CD14-positive monocyte (primary cell): ENCODE measurements at regions not wholly inside any gene's neighbourhood (a gene's known extent, or its start where the extent isn't known, plus 50 kb on each side); places are given as distances from the start of the nearest gene placed in this dataset.

Experiments used
- DNase-seq, 3 donors: peaks; one replicate each; pipeline ENCODE4 v3.0.0-alpha.2; 2011 to 2022
- H2AFZ ChIP-seq: 2 replicates; pipeline ENCODE4 v1.6.0; 2012; ENCODE audit warnings: mild to moderate bottlenecking, low read depth, low read length, inconsistent platforms; ENCODE audit not compliant: insufficient read depth, poor library complexity, severe bottlenecking
- H3K27ac ChIP-seq, 2 donors: 1 replicate in 1 of 2; 2 replicates in 1 of 2; pipeline ENCODE4 v1.5.1; 2012 to 2013; ENCODE audit warnings: low read length in 2 of 2, control low read depth in 1 of 2, inconsistent platforms in 1 of 2, low read depth in 1 of 2, mild to moderate bottlenecking in 1 of 2
- H3K27me3 ChIP-seq, 2 donors: one replicate each; pipeline versions ENCODE4 v1.6.0 to v1.6.1; 2011 to 2013; ENCODE audit warnings: low read length in 2 of 2; ENCODE audit not compliant: control insufficient read depth in 2 of 2, insufficient read depth in 2 of 2
- H3K36me3 ChIP-seq, 2 donors: replicated peaks in 1 of 2; 1 replicate in 1 of 2; 2 replicates in 1 of 2; pipeline versions ENCODE4 v1.5.1 to v1.6.1; 2012 to 2013; ENCODE audit warnings: low read length in 2 of 2, control low read depth in 1 of 2, inconsistent platforms in 1 of 2, mild to moderate bottlenecking in 1 of 2; ENCODE audit not compliant: insufficient read depth in 2 of 2, control insufficient read depth in 1 of 2
- H3K4me1 ChIP-seq, 2 donors: 1 replicate in 1 of 2; 2 replicates in 1 of 2; pipeline versions ENCODE4 v1.5.1 to v1.6.1; 2012 to 2013; ENCODE audit warnings: low read length in 2 of 2, control low read depth in 1 of 2, inconsistent platforms in 1 of 2, mild to moderate bottlenecking in 1 of 2, moderate library complexity in 1 of 2; ENCODE audit not compliant: insufficient read depth in 2 of 2, control insufficient read depth in 1 of 2
- H3K4me2 ChIP-seq: replicated peaks from 2 replicates; pipeline ENCODE3; 2012; ENCODE audit warnings: low read length, moderate library complexity, mild to moderate bottlenecking; ENCODE audit not compliant: poor library complexity, severe bottlenecking; ENCODE audit errors: extremely low read depth
- H3K4me3 ChIP-seq, 3 experiments: fragments of 200-600 bp in 1 of 3; sonication (generic) in 1 of 3; replicated peaks in 1 of 3; 1 replicate in 2 of 3; 2 replicates in 1 of 3; pipeline ENCODE4 v1.5.1; 2011 to 2013; ENCODE audit warnings: low read length in 3 of 3, mild to moderate bottlenecking in 3 of 3, control low read depth in 2 of 3, low read depth in 2 of 3, inconsistent platforms in 1 of 3, moderate library complexity in 1 of 3
- H3K79me2 ChIP-seq: 2 replicates; pipeline ENCODE4 v1.6.0; 2012; ENCODE audit warnings: mild to moderate bottlenecking, control low read depth, inconsistent platforms, low read length, moderate library complexity; ENCODE audit not compliant: insufficient read depth
- H3K9ac ChIP-seq: 2 replicates; pipeline ENCODE4 v1.6.0; 2017; ENCODE audit warnings: low read length, mild to moderate bottlenecking; ENCODE audit not compliant: insufficient read depth, poor library complexity, severe bottlenecking
- H3K9me3 ChIP-seq, 2 donors: replicated peaks in 1 of 2; 1 replicate in 1 of 2; 2 replicates in 1 of 2; pipeline versions ENCODE4 v1.5.1 to v1.6.1; 2012 to 2013; ENCODE audit warnings: low read length in 2 of 2, control low read depth in 1 of 2; ENCODE audit not compliant: control insufficient read depth in 1 of 2, insufficient read depth in 1 of 2
- H4K20me1 ChIP-seq: 2 replicates; pipeline ENCODE4 v1.6.0; 2012; ENCODE audit warnings: mild to moderate bottlenecking, low read length, control low read depth, moderate library complexity; ENCODE audit not compliant: insufficient read depth
- H3K27ac Mint-ChIP-seq, 7 donors: one replicate each; pipeline ENCODE4 v1.8.0; 2020; ENCODE audit warnings: mild to moderate bottlenecking in 7 of 7, mixed read lengths in 7 of 7, moderate library complexity in 6 of 7, inconsistent platforms in 2 of 7
- H3K27me3 Mint-ChIP-seq, 3 donors: one replicate each; pipeline ENCODE4 v1.8.0; 2021 to 2022; ENCODE audit warnings: low read depth in 3 of 3, mild to moderate bottlenecking in 3 of 3, mixed read lengths in 3 of 3, moderate library complexity in 3 of 3, inconsistent platforms in 1 of 3
- H3K36me3 Mint-ChIP-seq, 2 donors: one replicate each; pipeline ENCODE4 v1.8.0; 2020; ENCODE audit warnings: mixed read lengths in 2 of 2, inconsistent platforms in 1 of 2, mild to moderate bottlenecking in 1 of 2
- H3K4me1 Mint-ChIP-seq: one replicate; pipeline ENCODE4 v1.8.0; 2020; ENCODE audit warnings: mild to moderate bottlenecking, mixed read lengths
- H3K4me3 Mint-ChIP-seq, 2 donors: one replicate each; pipeline ENCODE4 v1.8.0; 2020; ENCODE audit warnings: mild to moderate bottlenecking in 2 of 2, mixed read lengths in 2 of 2, moderate library complexity in 1 of 2
- H3K9me3 Mint-ChIP-seq, 7 donors: one replicate each; pipeline ENCODE4 v1.8.0; 2020 to 2022; ENCODE audit warnings: mixed read lengths in 7 of 7, mild to moderate bottlenecking in 6 of 7, moderate library complexity in 6 of 7, inconsistent platforms in 2 of 7
- CTCF ChIP-seq: fragments of 200-600 bp; IDR thresholded peaks from one replicate; pipeline ENCODE4 v1.8.0; 2022; ENCODE audit warnings: antibody characterized with exemption, mild to moderate bottlenecking
- WGBS: methylation state at CpG from one replicate; pipeline ENCODE4 v1.1.5; 2013; ENCODE audit warnings: missing lambda C conversion rate; ENCODE audit not compliant: insufficient coverage; 5-methylcytosine and 5-hydroxymethylcytosine counted together
- intact Hi-C, 2 donors: fragments of 100-400 bp; cut with micrococcal nuclease; formaldehyde crosslinking; loops; one replicate each; pipeline versions ENCODE4 v1.15.0 to v1.15.1; 2023

- H3K27ac ChIP-seq = no peak overlapping the region
- TF ChIP-seq CTCF = no peak
- intact Hi-C loops = no loop called here
Measured at GRCh38 chr13:33752597-33752996, 65.4 kb upstream of the RFC3 start.

GRCh38 chr13:33756929-33757328, 61.0 kb upstream of the RFC3 start:
- H4K20me1 ChIP-seq = no peaks in the 10 kb centered on the region
- no CpG with 5 or more reads among the region's 3 CpGs for WGBS
- no peak for DNase-seq
- Mint-ChIP-seq H3K4me3 (no peak overlapping the region), H3K9me3 (peaks cover 0 to 2% (median 0%) of the 10 kb centered on the region in 7 donors), H3K36me3 (no peaks in the 10 kb centered on the region), H3K27me3 (no peaks in the 10 kb centered on the region), H3K27ac (peak overlapping the region in 5 of 7 donors; percentile 12 to 50 (median 34)), H3K4me1 (peaks cover 26% of the 10 kb centered on the region)
- H3K27ac ChIP-seq = peak overlapping the region; percentile 26 to 71
- no peaks in the 10 kb centered on the region for H3K79me2 ChIP-seq
- TF ChIP-seq CTCF = no peak
- no peaks in the 10 kb centered on the region for H3K9me3 ChIP-seq
- intact Hi-C loops = no loop called here
- peak overlapping the region; percentile 12 for H2AFZ ChIP-seq
- H3K4me3 ChIP-seq = peak overlapping the region in 1 of 3 experiments; percentile 37
- no peaks in the 10 kb centered on the region for H3K27me3 ChIP-seq
- H3K9ac ChIP-seq = no peak overlapping the region
- H3K36me3 ChIP-seq = no peaks in the 10 kb centered on the region
- H3K4me2 ChIP-seq = peak overlapping the region; percentile 57
- peaks cover 17 to 22% of the 10 kb centered on the region in 2 donors for H3K4me1 ChIP-seq

More at GRCh38 chr13:33752597-33752996, 65.4 kb upstream of the RFC3 start:
- Mint-ChIP-seq H3K4me1 (peaks cover 14% of the 10 kb centered on the region), H3K4me3 (no peak overlapping the region), H3K27ac (no peak overlapping the region), H3K9me3 (peaks cover 0 to 8% (median 2%) of the 10 kb centered on the region in 7 donors), H3K27me3 (peaks cover 0 to 3% (median 0%) of the 10 kb centered on the region in 3 donors), H3K36me3 (no peaks in the 10 kb centered on the region)
- H3K4me1 ChIP-seq = peaks cover 8 to 14% of the 10 kb centered on the region in 2 donors
- H3K36me3 ChIP-seq = no peaks in the 10 kb centered on the region
- H3K9ac ChIP-seq = no peak overlapping the region
- H3K4me2 ChIP-seq = no peak overlapping the region
- no peaks in the 10 kb centered on the region for H3K79me2 ChIP-seq
- no peak for DNase-seq
- peaks cover 0 to 9% of the 10 kb centered on the region in 2 donors for H3K9me3 ChIP-seq
- no peak overlapping the region for H3K4me3 ChIP-seq
- no peaks in the 10 kb centered on the region for H3K27me3 ChIP-seq
- 83% methylated on average over 1 of the region's 6 CpGs for WGBS
- H2AFZ ChIP-seq = no peak overlapping the region
- H4K20me1 ChIP-seq = no peaks in the 10 kb centered on the region
